ENCODE measurements at regions not wholly inside any gene's neighbourhood (a gene's known extent, or its start where the extent isn't known, plus 50 kb on each side); places are given as distances from the start of the nearest gene placed in this dataset.
"Not testable (repeated sequence)": the region's sequence is repeated elsewhere in the genome, so short reads cannot be mapped to it uniquely, and the experiment has no call there.

DNA sequence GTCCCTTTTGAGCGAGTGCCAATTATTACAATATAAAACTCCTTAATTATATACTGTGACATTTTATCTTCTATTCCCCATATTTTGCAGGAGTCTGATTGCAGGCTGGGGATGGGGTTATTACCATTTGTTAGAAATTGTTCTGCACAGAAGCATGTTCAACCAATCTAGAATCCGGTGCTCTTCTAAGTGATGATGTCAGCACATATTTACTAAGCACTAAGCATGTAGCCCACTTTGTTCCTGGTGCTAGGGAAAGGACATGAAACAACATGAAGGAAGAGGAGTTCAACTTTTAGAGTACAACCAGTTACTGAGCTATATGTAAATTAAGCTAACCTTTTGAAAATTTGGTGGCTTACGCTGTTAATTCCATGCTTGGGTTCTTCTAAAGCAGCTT lies 52.8 kb upstream of the IL1RAPL2 start:
- no peak for DNase-seq

- no peak for DNase-seq
These were observed 55.2 kb upstream of the IL1RAPL2 start for GRCh38 chrX:104510801-104511200.

DNA sequence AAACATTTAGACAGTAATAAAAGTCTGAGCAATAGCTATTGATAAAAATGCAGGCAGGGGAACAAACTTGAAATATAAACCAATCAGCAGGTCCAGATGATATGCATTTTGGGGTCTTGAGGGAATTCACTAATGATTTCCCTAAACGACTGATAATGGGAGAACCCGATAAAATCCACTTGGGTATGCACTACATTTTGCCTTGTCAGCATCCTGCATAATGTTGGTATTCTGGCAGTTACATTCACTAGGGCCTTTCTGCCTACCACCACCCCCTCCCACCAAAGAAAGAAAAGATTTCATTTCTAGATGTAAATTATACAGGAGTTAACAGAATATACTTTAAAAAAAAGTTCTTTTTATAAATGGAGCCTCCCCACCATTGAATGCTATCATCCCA lies 63.5 kb upstream of the IL1RAPL2 start:
- no peak for DNase-seq

- no peak for DNase-seq
These were observed 77.2 kb upstream of the IL1RAPL2 start for GRCh38 chrX:104488811-104489210.

DNA sequence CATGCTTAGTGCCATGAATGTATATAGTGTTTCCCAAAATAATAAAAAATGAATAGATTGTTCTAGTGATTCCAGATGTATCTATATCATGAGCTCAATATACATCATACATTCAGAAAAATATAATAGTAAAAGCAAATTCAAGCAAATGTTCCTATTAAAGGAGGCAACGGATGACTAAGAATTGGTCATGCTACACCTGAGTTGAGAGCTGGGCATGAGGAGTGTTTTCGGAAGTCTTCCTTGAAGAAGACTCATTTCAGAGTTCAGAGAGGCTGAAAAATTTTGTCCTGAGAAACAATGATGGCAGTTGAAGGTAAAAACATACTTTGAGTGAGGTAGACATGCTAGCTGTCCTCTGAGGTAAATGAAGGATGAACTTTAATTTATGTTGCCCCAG lies 79.3 kb upstream of the IL1RAPL2 start:
- no peak for DNase-seq

GRCh38 chrX:104482757-104483156 lies 83.2 kb upstream of the IL1RAPL2 start:
- no peak for DNase-seq

DNA sequence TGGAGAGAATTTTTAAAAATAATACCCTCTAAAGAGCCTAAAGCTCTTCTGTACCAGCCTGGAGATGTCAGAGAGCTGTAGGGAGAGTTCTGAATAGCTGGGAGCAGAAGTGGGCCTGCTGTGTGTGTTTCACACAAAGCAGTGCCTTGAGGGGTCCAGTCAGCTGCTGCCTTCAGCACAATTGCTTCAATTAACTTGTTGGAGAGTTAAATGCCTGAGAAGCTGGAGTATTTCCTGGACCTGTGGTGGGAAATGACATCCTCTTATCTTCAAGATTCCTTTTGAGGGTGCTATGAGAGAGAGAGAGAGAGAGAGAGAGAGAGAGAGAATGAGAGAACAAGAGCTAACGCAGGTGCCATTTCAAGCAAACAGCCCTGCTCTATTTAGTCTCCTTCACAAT lies 96.2 kb upstream of the IL1RAPL2 start:
- no peak for DNase-seq

- DNase-seq, result no peak
These were observed 106.2 kb upstream of the IL1RAPL2 start for GRCh38 chrX:104459796-104460195.

DNA sequence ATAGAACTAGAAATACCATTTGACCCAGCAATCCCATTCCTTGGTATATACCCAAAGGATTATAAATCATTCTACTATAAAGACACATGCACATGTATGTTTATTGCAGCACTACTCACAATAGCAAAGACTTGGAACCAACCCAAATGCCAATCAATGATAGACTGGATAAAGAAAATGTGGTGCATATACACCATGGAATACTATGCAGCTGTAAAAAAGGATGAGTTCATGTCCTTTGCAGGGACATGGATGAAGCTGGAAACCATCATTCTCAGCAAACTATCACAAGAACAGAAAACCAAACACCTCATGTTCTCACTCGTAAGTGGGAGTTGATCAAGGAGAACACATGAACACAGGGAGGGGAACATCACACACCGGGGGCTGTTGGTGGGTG lies 108.9 kb upstream of the IL1RAPL2 start:
- DNase-seq, result not testable (repeated sequence)

DNA sequence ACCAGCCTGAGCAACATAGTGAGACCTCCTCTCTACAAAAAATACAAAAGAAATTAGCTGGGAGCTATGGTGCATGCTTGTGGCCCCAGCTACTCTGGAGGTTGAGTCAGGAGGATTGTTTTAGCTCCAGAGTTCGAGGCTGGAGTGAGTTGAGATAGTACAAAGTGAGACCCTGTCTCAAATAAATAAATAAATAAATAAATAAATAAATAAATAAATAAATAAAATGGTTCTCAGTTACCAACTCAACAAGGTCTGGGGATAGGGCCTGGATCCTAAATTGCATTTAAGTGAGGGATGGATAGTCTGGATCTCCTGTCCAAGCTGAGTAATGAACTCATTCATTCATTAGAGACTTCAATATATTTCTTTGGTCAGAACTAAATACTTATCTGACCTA lies 115.7 kb upstream of the IL1RAPL2 start:
- no peak for DNase-seq

- DNase-seq, result no peak
These were observed 120.4 kb upstream of the IL1RAPL2 start for GRCh38 chrX:104445591-104445990.

DNA sequence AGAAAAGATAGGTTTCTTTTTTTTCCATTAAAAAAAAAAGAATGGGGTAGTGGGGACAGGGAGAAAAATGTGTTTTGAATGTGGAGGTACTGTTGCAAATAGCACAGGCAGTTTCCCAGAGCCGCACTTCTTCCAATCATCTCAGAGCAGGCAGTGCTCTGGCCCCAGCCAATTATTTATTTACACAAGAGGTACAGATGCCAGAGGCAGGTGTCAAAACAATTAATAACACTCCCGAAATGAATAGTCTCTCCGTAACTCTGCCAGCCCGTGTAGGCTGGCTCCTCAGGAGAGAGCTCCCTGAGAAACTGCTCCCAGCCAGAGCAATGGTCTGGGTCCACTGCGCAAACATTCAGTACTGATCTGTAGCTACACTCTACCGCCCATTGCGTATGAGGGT lies 130.8 kb upstream of the IL1RAPL2 start:
- DNase-seq, result no peak

GRCh38 chrX:104432321-104432720 lies 133.7 kb upstream of the IL1RAPL2 start:
- no peak for DNase-seq

- no peak for DNase-seq
These were observed 135.3 kb upstream of the IL1RAPL2 start for GRCh38 chrX:104430742-104431119.

DNA sequence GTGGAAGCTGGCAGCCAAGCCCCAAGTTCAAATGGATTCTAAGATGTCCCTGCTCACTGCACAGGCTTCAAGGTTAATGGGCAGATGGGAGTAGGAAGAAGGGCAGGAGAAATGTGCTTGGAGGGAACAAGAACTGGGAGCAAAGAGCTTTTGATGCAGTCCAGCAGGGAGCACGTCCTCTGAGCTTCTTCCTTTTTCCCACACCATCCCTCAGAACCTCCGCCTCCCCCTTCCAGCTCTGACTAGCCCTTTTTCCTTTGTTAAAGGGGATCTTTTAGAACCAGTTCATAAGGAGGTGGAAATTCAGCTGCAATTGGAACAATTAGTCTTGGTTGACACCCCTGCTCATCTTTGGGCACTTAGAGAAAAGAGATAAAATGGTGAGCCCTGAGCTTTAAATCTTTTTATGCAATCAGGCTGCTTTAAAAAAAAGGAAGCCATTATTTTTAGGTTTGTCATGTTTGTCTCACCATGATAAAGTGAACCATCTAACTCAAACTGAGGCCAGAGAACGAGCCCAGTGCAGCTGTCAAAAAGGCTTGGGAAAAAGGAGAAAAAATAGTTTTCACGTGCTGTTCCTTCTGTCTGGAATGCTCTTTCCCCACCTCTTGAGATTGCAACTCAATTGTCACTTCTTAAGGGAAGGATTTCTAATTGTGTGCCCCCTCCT lies 135.8 kb upstream of the IL1RAPL2 start:
- DNase-seq, result no peak

DNA sequence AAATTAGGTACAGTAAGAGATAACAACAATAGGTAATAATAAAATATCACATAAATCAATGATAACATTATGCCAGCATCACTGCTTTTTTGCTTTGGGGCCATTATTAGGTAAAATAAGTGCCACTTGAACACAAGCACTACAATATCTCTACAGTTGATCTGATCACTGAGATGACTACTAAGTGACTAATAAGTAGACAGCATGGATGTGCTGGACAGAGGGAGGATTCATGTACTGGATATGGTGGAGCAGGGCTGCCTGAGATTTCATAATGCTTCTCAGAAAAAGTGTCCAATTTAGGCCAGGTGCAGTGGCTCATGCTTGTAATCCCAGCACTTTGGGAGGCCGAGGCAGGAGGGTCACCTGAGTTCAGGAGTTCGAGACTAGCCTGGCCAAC lies 137.8 kb upstream of the IL1RAPL2 start:
- no peak for DNase-seq

GRCh38 chrX:104427693-104428092 lies 138.3 kb upstream of the IL1RAPL2 start:
- DNase-seq, result no peak

- no peak for DNase-seq
These were observed 138.9 kb upstream of the IL1RAPL2 start for GRCh38 chrX:104427073-104427472.

DNA sequence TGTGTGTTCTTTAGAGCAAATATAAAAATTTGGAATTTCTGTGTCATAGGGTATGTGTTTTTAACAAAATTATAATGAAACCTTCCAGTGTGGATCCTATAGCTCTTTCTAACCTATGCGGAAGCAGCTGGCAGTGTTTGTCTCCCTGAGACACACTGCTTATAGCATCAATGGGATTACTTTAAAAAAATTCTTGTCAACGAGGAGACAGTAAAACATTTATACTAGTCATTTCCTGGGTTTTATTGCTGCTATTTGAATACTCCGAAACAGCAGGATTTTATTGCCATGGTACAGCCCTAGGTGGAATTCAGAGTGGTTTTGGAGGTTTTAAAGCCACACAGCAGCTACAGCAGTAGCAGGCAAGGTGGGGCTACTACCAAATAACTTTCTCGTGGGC lies 145.1 kb upstream of the IL1RAPL2 start:
- DNase-seq, result no peak

- DNase-seq, result no peak
These were observed 146.1 kb upstream of the IL1RAPL2 start for GRCh38 chrX:104419926-104420325.

- DNase-seq, result no peak
These were observed 146.8 kb upstream of the IL1RAPL2 start for GRCh38 chrX:104419211-104419610.

GRCh38 chrX:104411800-104412199 lies 154.2 kb upstream of the IL1RAPL2 start:
- DNase-seq, result no peak

DNA sequence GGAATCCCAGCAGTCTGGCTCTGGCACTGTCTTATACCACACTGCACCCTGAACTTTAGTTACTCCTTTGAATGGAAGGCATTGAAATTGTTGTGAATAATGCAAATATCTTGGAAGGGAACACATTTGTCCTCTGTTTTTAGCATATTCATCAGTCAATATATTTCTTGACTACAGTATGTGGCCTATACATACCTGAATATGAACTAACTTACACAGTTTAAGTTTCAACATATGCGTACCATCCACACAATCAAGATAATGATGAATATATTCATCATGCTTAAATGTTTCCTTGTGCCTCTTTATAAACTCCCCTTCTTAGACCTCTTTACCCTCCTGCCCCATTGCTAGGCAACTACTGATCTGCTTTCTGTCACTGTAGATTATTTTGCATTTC lies 145.7 kb upstream of the ESX1 start:
- no peak for DNase-seq

DNA sequence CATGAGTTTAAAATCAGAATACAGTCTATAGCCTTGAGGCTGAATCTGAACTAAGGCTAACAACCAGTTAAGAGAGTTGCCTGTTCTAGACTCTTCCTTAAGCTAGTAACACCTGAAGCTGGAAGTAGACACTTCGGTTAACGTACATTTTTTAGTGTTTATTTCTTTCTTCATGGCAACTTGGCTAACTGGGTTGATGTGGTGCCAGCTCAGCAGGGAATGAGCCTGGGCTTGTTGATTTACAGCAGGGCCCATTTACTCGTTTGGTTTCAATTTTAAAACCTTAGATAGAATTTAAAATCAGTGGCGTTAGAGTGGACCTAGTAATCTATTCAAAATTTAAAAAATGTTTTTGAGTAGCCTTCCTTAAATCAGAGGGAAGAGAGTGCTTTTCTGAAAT lies 137.6 kb upstream of the ESX1 start:
- DNase-seq, result no peak

DNA sequence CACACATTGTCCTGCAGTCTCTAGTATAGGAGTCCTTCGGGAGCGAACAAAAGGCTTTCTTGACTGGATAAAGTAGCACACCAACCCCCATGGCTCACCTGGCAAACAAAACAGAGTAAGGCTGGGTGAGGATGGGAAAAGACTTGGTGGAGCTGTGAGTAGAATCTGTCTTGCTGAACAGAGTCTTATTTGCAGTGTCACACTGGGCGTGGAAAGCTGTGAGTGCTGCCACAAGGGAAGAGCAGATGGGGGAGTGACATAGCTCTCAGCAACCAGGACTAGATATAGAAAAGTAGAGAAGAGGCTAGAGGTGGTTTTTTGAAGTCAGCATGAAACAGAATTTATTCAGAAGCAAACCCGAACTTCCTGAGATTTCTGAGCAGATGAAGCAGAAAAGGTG lies 137.2 kb upstream of the ESX1 start:
- no peak for DNase-seq
